ENCODE measurements at regions not wholly inside any gene's neighbourhood (a gene's known extent, or its start where the extent isn't known, plus 50 kb on each side); places are given as distances from the start of the nearest gene placed in this dataset.

DNA sequence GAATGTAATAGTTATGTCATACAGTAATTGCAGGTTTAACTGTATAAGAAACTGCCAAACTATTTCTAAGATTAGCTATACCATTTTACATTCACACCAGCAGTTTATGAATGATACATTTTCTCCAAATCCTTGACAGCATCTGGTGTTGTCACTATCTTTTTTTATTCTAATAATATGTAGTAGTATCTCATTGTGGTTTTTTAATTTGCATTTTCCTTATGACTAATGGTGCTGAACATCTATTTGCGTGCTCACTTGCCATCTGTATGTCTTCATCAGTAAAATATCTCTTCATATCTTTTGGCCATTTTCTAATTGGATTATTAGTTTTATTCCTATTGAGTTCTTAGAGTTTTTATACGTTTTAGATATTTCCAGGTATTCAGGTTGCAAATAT, 994.0 kb upstream of the SEMA6D start:
- Mint-ChIP-seq H3K4me1 (ENCODE audit: low read depth) (peaks cover 4% of the 10 kb centered on the region), H3K4me3 (ENCODE audit: low read depth) (no peak overlapping the region), H3K9me3 (ENCODE audit: low read depth) (peaks cover 15% of the 10 kb centered on the region), H3K27me3 (no peaks in the 10 kb centered on the region), H3K36me3 (ENCODE audit: insufficient read depth) (no peaks in the 10 kb centered on the region), H3K27ac (no peak overlapping the region)
- no peak for DNase-seq (ENCODE audit: low spot score, unreplicated experiment)
- no peak for TF ChIP-seq CTCF (IDR thresholded peaks at IDR 0.05; ENCODE audit: unreplicated experiment)

DNA sequence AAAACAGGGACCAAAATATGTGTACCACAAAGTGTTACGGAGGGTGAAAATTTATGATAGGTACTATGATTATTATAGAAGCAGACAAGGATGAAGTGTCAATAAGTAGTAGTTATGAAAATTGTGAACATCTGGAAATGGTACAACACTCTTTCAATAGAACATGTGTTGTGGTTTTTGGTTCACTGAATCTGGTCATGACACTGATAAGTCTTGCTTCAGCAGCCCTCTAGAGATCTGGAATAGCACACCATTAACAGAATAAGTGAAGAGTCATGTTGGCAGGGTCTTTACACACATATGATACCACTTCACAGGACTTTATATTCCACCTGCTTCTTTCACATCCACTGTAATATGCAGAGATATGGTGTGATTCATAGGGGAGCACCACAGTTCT, 985.2 kb upstream of the SEMA6D start:
- peaks cover 15% of the 10 kb centered on the region for H3K9me3 Mint-ChIP-seq (ENCODE audit: low read depth)
- H3K27me3 Mint-ChIP-seq: no peaks in the 10 kb centered on the region
- TF ChIP-seq CTCF (IDR thresholded peaks at IDR 0.05; ENCODE audit: unreplicated experiment): no peak
- H3K4me1 Mint-ChIP-seq (ENCODE audit: low read depth): no peaks in the 10 kb centered on the region
- H3K27ac Mint-ChIP-seq: no peak overlapping the region
- DNase-seq (ENCODE audit: low spot score, unreplicated experiment): no peak
- H3K36me3 Mint-ChIP-seq (ENCODE audit: insufficient read depth): no peaks in the 10 kb centered on the region
- H3K4me3 Mint-ChIP-seq (ENCODE audit: low read depth): no peak overlapping the region

GRCh38 chr15:46735115-46735514, 982.2 kb upstream of the SEMA6D start:
- Mint-ChIP-seq H3K4me3 (ENCODE audit: low read depth) (no peak overlapping the region), H3K36me3 (ENCODE audit: insufficient read depth) (no peaks in the 10 kb centered on the region), H3K27ac (no peak overlapping the region), H3K27me3 (no peaks in the 10 kb centered on the region), H3K9me3 (ENCODE audit: low read depth) (no peaks in the 10 kb centered on the region), H3K4me1 (ENCODE audit: low read depth) (no peaks in the 10 kb centered on the region)
- TF ChIP-seq CTCF (IDR thresholded peaks at IDR 0.05; ENCODE audit: unreplicated experiment): no peak
- DNase-seq (ENCODE audit: low spot score, unreplicated experiment): no peak

DNA sequence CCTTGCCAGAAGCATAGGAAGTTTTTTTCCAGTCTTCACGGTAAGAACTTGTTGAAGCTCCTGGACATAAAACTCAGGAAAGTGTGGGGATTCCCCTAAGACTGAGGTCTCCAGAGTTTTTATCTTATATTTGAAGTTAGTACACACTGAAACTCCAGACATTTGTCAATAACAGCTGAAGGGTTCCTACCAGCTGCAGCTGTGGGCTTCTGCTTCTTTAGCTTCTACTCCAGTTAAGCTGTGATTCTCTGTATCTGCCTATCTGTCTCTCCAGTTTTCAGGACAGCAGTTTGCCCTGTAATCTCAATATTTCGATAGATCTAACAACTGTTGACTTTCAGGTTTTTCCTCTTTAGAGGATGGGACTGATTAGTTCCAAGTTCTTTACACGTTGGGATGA, 966.0 kb upstream of the SEMA6D start:
- H3K27ac Mint-ChIP-seq: no peak overlapping the region
- peaks cover 1% of the 10 kb centered on the region for H3K36me3 Mint-ChIP-seq (ENCODE audit: insufficient read depth)
- H3K27me3 Mint-ChIP-seq: no peaks in the 10 kb centered on the region
- H3K9me3 Mint-ChIP-seq (ENCODE audit: low read depth): peaks cover 11% of the 10 kb centered on the region
- DNase-seq (ENCODE audit: low spot score, unreplicated experiment): no peak
- TF ChIP-seq CTCF (IDR thresholded peaks at IDR 0.05; ENCODE audit: unreplicated experiment): no peak
- peaks cover 3% of the 10 kb centered on the region for H3K4me1 Mint-ChIP-seq (ENCODE audit: low read depth)
- H3K4me3 Mint-ChIP-seq (ENCODE audit: low read depth): no peak overlapping the region

DNA sequence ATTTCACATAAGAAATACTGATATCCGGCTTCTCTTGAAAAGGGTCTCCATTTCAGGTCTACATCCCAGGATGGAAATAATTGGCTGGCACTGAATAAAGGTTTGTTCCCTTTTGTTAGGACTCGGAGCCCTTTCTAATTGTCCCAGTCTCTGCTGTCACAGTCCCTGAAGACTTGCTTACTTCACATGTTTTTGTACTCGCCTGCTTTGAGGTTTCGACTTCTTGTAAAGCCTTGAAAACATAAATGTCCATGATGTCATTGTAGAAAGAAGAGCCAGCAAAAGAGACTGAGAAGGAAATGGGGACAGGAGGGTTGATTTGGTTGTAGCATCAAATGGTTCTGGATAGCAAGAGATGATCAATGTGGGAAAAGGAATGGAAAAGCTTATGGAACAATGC, 963.4 kb upstream of the SEMA6D start:
- H3K27ac Mint-ChIP-seq: no peak overlapping the region
- H3K4me1 Mint-ChIP-seq (ENCODE audit: low read depth): peaks cover 3% of the 10 kb centered on the region
- peaks cover 15% of the 10 kb centered on the region for H3K9me3 Mint-ChIP-seq (ENCODE audit: low read depth)
- no peak for TF ChIP-seq CTCF (IDR thresholded peaks at IDR 0.05; ENCODE audit: unreplicated experiment)
- H3K27me3 Mint-ChIP-seq: no peaks in the 10 kb centered on the region
- no peak for DNase-seq (ENCODE audit: low spot score, unreplicated experiment)
- H3K36me3 Mint-ChIP-seq (ENCODE audit: insufficient read depth): peaks cover 4% of the 10 kb centered on the region
- H3K4me3 Mint-ChIP-seq (ENCODE audit: low read depth): no peak overlapping the region

Data from progenitor cell of endocrine pancreas (in vitro differentiated cells).